K562 (cell line): ENCODE measurements at regions not wholly inside any gene's neighbourhood (a gene's known extent, or its start where the extent isn't known, plus 50 kb on each side); places are given as distances from the start of the nearest gene placed in this dataset.

Experiments used
- ATAC-seq: fragments of 200-7000 bp; cut with Tn5 transposase; 3 replicates; pipeline ENCODE4 v1.9.1; 2020; ENCODE audit warnings: moderate library complexity
- BruUV-seq: library from RNA; stranded (reverse); fragments of 400-500 nt; replicated peaks from 2 replicates; lab custom pipeline; 2021; lab: Mats Ljungman, UMichigan
- CTCF ChIA-PET: fragments of 300-600 bp; formaldehyde crosslinking; extraction: SDS; loops from one replicate; lab custom pipeline; 2021; ENCODE audit warnings: low intra/inter-chr PET ratio; lab: Yijun Ruan, JAX
- POLR2A ChIA-PET: fragments of 300-600, 350-650 bp; sonication (Branson Sonifier 250); formaldehyde crosslinking; extraction: SDS; loops from one replicate; lab custom pipeline; 2021; ENCODE audit warnings: antibody characterized with exemption, inconsistent platforms; lab: Yijun Ruan, JAX
- DNase-seq, 4 experiments: peaks; one replicate each; pipeline versions ENCODE4 v3.0.0 to v3.0.0-alpha.2; 2011 to 2018; ENCODE audit warnings: low spot score in 3 of 4, mixed read lengths in 3 of 4; ENCODE audit errors: extremely low read depth in 1 of 4
- FAIRE-seq: peaks from 2 replicates; lab custom pipeline; 2011; peaks lifted over from hg19 to GRCh38; lab: Jason Lieb, UNC
- H2AFZ ChIP-seq: 2 replicates; pipeline ENCODE4 v1.6.0; 2011; ENCODE audit warnings: low read depth, low read length, control low read depth, inconsistent platforms
- H3K27ac ChIP-seq: fragments of 200-600 bp; 3 replicates; pipeline ENCODE4 v1.8.0; 2011; ENCODE audit warnings: low read depth, mild to moderate bottlenecking, control low read depth, inconsistent platforms, low read length, moderate library complexity, mixed read lengths; ENCODE audit errors: extremely low read depth
- H3K27me3 ChIP-seq, 2 experiments: fragments of 300-600 bp in 1 of 2; 2 replicates in 1 of 2; 3 replicates in 1 of 2; pipeline versions ENCODE4 v1.6.0 to v1.8.0; 2011; ENCODE audit warnings: inconsistent platforms in 2 of 2, low read length in 2 of 2, mild to moderate bottlenecking in 1 of 2, mixed read lengths in 1 of 2, moderate library complexity in 1 of 2; ENCODE audit not compliant: control insufficient read depth in 2 of 2, insufficient read depth in 2 of 2
- H3K36me3 ChIP-seq: fragments of 300-600 bp; 3 replicates; pipeline ENCODE4 v1.8.0; 2011; ENCODE audit warnings: mild to moderate bottlenecking, low read length, inconsistent platforms; ENCODE audit not compliant: control insufficient read depth, insufficient read depth
- H3K4me1 ChIP-seq, 2 experiments: fragments of 200-600 bp in 1 of 2; replicated peaks in 1 of 2; 2 replicates in 1 of 2; 3 replicates in 1 of 2; pipeline versions ENCODE4 v1.5.1 to v1.8.0; 2011; ENCODE audit warnings: inconsistent platforms in 2 of 2, low read length in 2 of 2, mild to moderate bottlenecking in 1 of 2, mixed read lengths in 1 of 2, moderate library complexity in 1 of 2; ENCODE audit not compliant: control insufficient read depth in 2 of 2, insufficient read depth in 2 of 2
- H3K4me2 ChIP-seq: 2 replicates; pipeline ENCODE4 v1.6.1; 2011; ENCODE audit warnings: low read length, control low read depth, inconsistent platforms, mixed read lengths; ENCODE audit not compliant: insufficient read depth
- H3K4me3 ChIP-seq: fragments of 200-600 bp; sonication (generic), shearing (Covaris generic); 2 replicates; pipeline ENCODE4 v1.5.1; 2016; ENCODE audit warnings: control low read depth, inconsistent platforms
- H3K79me2 ChIP-seq: fragments of 200-600 bp; 3 replicates; pipeline ENCODE4 v1.8.0; 2011; ENCODE audit warnings: low read length, inconsistent platforms; ENCODE audit not compliant: control insufficient read depth, insufficient read depth
- H3K9ac ChIP-seq, 2 experiments: 2 replicates each; pipeline versions ENCODE4 v1.6.0 to v1.6.1; 2011; ENCODE audit warnings: low read depth in 2 of 2, low read length in 2 of 2, control low read depth in 1 of 2, inconsistent platforms in 1 of 2, mild to moderate bottlenecking in 1 of 2, mixed read lengths in 1 of 2; ENCODE audit not compliant: insufficient read depth in 1 of 2
- H3K9me1 ChIP-seq: one replicate; pipeline ENCODE4 v1.6.0; 2011; ENCODE audit warnings: inconsistent platforms, mild to moderate bottlenecking, low read length, moderate library complexity; ENCODE audit not compliant: control insufficient read depth, insufficient read depth
- H3K9me3 ChIP-seq: replicated peaks from 2 replicates; pipeline ENCODE4 v1.5.1; 2011; ENCODE audit warnings: low read depth, low read length, inconsistent platforms; ENCODE audit not compliant: control insufficient read depth, insufficient read depth
- H4K20me1 ChIP-seq: replicated peaks from 2 replicates; pipeline ENCODE4 v1.6.1; 2011; ENCODE audit warnings: low read length, inconsistent platforms, mixed read lengths; ENCODE audit not compliant: control insufficient read depth, insufficient read depth
- ARID1B ChIP-seq: fragments of 450-650 bp; IDR thresholded peaks from 2 replicates; pipeline ENCODE4 v1.6.1; 2016; ENCODE audit warnings: antibody characterized with exemption, mild to moderate bottlenecking, inconsistent platforms
- BHLHE40 ChIP-seq: IDR thresholded peaks from 2 replicates; pipeline ENCODE4 v1.6.1; 2011; ENCODE audit warnings: low read length, improper control_type of control experiment
- CBFA2T3 ChIP-seq: fragments of 450-650 bp; IDR thresholded peaks from 2 replicates; pipeline ENCODE4 v1.6.1; 2017
- HINFP ChIP-seq: fragments of 450-650 bp; conservative IDR thresholded peaks from 2 replicates; pipeline ENCODE4 v1.6.1; 2016; ENCODE audit warnings: missing genetic modification characterization, low read depth, mild to moderate bottlenecking, control low read depth, missing compliant biosample characterization
- NR2C1 ChIP-seq, 2 experiments: fragments of 450-650 bp; IDR thresholded peaks; 2 replicates each; pipeline ENCODE4 v1.6.1; 2017; ENCODE audit warnings: mild to moderate bottlenecking in 2 of 2, antibody characterized with exemption in 1 of 2, inconsistent platforms in 1 of 2, missing compliant biosample characterization in 1 of 2, missing genetic modification characterization in 1 of 2
- POLR2B ChIP-seq: fragments of 450-650 bp; IDR thresholded peaks from 2 replicates; pipeline ENCODE4 v1.6.1; 2018; ENCODE audit warnings: low read depth; ENCODE audit not compliant: partially characterized antibody
- PTRF ChIP-seq: fragments of 450-650 bp; IDR thresholded peaks from 2 replicates; pipeline ENCODE4 v1.6.1; 2016; ENCODE audit warnings: mild to moderate bottlenecking, missing genetic modification characterization, missing compliant biosample characterization
- RBM25 ChIP-seq: fragments of 200-400 bp; formaldehyde crosslinking; IDR thresholded peaks from 2 replicates; pipeline ENCODE4 v1.6.1; 2018; ENCODE audit warnings: low read length, low read depth, moderate library complexity; ENCODE audit not compliant: severe bottlenecking
- TAL1 ChIP-seq: fragments of 450-650 bp; IDR thresholded peaks from 2 replicates; pipeline ENCODE4 v1.6.1; 2016; ENCODE audit warnings: mild to moderate bottlenecking
- ZNF12 ChIP-seq: sonication (generic); formaldehyde crosslinking; IDR thresholded peaks from 2 replicates; pipeline ENCODE4 v1.4.0; 2020; ENCODE audit warnings: mild to moderate bottlenecking, missing genetic modification reagents
- ZNF431 ChIP-seq: sonication (generic); formaldehyde crosslinking; IDR thresholded peaks from 2 replicates; pipeline ENCODE4 v1.8.0; 2022; ENCODE audit warnings: mild to moderate bottlenecking, missing genetic modification reagents
- WGBS: fragments of 100-300 bp; shearing (Covaris generic); methylation state at CpG from one replicate; pipeline ENCODE4 v1.1.6; 2016; ENCODE audit warnings: low coverage, mixed read lengths; ENCODE audit not compliant: insufficient coverage; ENCODE audit errors: missing lambda C conversion rate; 5-methylcytosine and 5-hydroxymethylcytosine counted together
- in situ Hi-C: fragments of 300-500 bp; cut with MboI; formaldehyde crosslinking; loops from 4 replicates; pipeline ENCODE4 v1.15.0; 2018; ENCODE audit warnings: inconsistent platforms, mixed read lengths
- intact Hi-C: fragments of 100-400 bp; cut with micrococcal nuclease; formaldehyde crosslinking; loops from 2 replicates; pipeline ENCODE4 v1.14.2; 2022

DNA sequence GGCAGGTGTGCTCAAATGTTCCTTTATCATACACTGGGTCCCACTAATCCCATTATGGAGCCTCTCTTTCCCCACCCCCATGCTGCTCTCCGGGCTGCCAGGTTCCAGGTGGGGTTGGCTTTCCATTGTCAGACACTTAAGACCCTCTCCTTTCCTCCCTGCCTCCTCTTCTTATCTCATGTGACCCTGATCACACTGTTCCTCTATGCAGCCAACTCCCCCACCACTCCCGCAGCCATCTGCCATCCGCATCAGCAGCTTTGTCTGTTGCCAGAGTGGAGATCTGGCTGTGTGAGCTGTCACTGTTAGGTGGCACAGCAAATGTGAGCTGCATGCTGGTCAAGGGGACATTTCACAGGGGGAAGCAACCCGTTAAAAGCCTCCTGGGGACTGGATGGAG is 391.4 kb downstream of the TNS3 start:
- 0 out of 5 replicates have a peak, but pooled peaks cover 0 to 4% of the 10 kb centered on the region in 2 experiments for H3K27me3 ChIP-seq
- TF ChIP-seq CBFA2T3 (peak; percentile 27; the same call in 1 of the 2 replicates), POLR2B (no peak), PTRF (no peak), RBM25 (no peak), TAL1 (peak; percentile 16; the same call in 1 of the 2 replicates), NR2C1 (IDR thresholded peaks at IDR 0.05) (no peak), NR2C1 (tag; IDR thresholded peaks at IDR 0.05) (no peak), HINFP (tag) (no peak), BHLHE40 (0 out of 2 replicates have a peak, but pooled peaks have one; percentile 8), ZNF431 (CRISPR knock-in tag) (no peak), ARID1B (peak; percentile 13; the same call in 1 of the 2 replicates), ZNF12 (CRISPR knock-in tag) (no peak)
- FAIRE-seq (no peak), DNase-seq (peak in 1 of 4 experiments; percentile 16), ATAC-seq (no peak)
- in situ Hi-C loops = no loop called here
- CTCF ChIA-PET = interaction anchor here (1.0 kb wide), 1 partner anchor 10 kb away, joined by 4 read pairs; no protein-coding TSS in a partner anchor
- H2AFZ ChIP-seq = peak overlapping the region; percentile 36; the same call in 1 of the 2 replicates
- no peaks in the 10 kb centered on the region for H4K20me1 ChIP-seq
- H3K79me2 ChIP-seq = no peaks in the 10 kb centered on the region
- no peak overlapping the region for H3K9ac ChIP-seq
- H3K9me1 ChIP-seq = no peaks in the 10 kb centered on the region
- H3K36me3 ChIP-seq = no peaks in the 10 kb centered on the region
- intact Hi-C loops = no loop called here
- POLR2A ChIA-PET = no interaction called here
- H3K9me3 ChIP-seq = no peaks in the 10 kb centered on the region
- H3K4me3 ChIP-seq = no peak overlapping the region
- no TSS peak for BruUV-seq
- peaks cover 16 to 28% of the 10 kb centered on the region in 2 experiments for H3K4me1 ChIP-seq
- no peak overlapping the region for H3K4me2 ChIP-seq
- 3% methylated on average over 4 of the region's 4 CpGs for WGBS
- H3K27ac ChIP-seq = no peak overlapping the region
